Testis (tissue), 2 donors: ENCODE measurements at regions not wholly inside any gene's neighbourhood (a gene's known extent, or its start where the extent isn't known, plus 50 kb on each side); places are given as distances from the start of the nearest gene placed in this dataset.

Source experiments
- DNase-seq: peaks from one replicate; pipeline ENCODE4 v3.0.0-alpha.2; 2019
- H3K27ac ChIP-seq, 2 donors: fragments of 200-600 bp; sonication (generic); one replicate each; pipeline ENCODE4 v1.5.1; 2019
- H3K27me3 ChIP-seq: fragments of 200-600 bp; sonication (generic); one replicate; pipeline ENCODE4 v1.5.1; 2019
- H3K36me3 ChIP-seq: fragments of 200-600 bp; sonication (generic); one replicate; pipeline ENCODE4 v1.5.1; 2017; ENCODE audit warnings: low read depth; ENCODE audit errors: missing control alignments
- H3K4me1 ChIP-seq: fragments of 200-600 bp; sonication (generic); one replicate; pipeline ENCODE4 v1.5.1; 2019
- H3K4me3 ChIP-seq, 2 donors: fragments of 200-600 bp; sonication (generic); one replicate each; pipeline ENCODE4 v1.5.1; 2017 to 2019
- H3K9me3 ChIP-seq: fragments of 200-600 bp; sonication (generic); one replicate; pipeline ENCODE4 v1.5.1; 2017
- CTCF ChIP-seq, 3 experiments: fragments of 450-650 bp in 2 of 3; fragments of 200-600 bp in 1 of 3; sonication (generic) in 1 of 3; IDR thresholded peaks; one replicate each; pipeline ENCODE4 v1.5.1; 2016 to 2019; ENCODE audit warnings: antibody characterized with exemption in 3 of 3, mild to moderate bottlenecking in 2 of 3, moderate library complexity in 1 of 3
- POLR2A ChIP-seq: fragments of 450-650 bp; IDR thresholded peaks from one replicate; pipeline ENCODE4 v1.6.1; 2017; ENCODE audit warnings: antibody characterized with exemption, mild to moderate bottlenecking, moderate library complexity
- WGBS, 2 donors: methylation state at CpG; one replicate each; pipeline ENCODE4 v1.1.5; 2018; 5-methylcytosine and 5-hydroxymethylcytosine counted together
- intact Hi-C: fragments of 100-400 bp; cut with DNase I; formaldehyde crosslinking; loops from one replicate; pipeline ENCODE4 v1.15.1; 2023; ENCODE audit warnings: low total_unique reads

- TF ChIP-seq CTCF (IDR thresholded peaks at IDR 0.05), result no peak
- intact Hi-C loops, result no loop called here
- H3K27ac ChIP-seq, result no peak overlapping the region
These were observed 86.3 kb downstream of the ASCL1 start for GRCh38 chr12:103043531-103044486.

GRCh38 chr12:103046154-103046553 lies 88.7 kb downstream of the ASCL1 start:
- Histone ChIP-seq H3K27ac (no peak overlapping the region), H3K9me3 (no peaks in the 10 kb centered on the region), H3K4me3 (no peak overlapping the region), H3K4me1 (no peaks in the 10 kb centered on the region), H3K27me3 (no peaks in the 10 kb centered on the region), H3K36me3 (no peaks in the 10 kb centered on the region)
- WGBS, 2 donors, result 64 to 77% methylated on average over 3 of the region's 3 CpGs
- TF ChIP-seq CTCF (IDR thresholded peaks at IDR 0.05) (no peak), POLR2A (no peak)
- no peak for DNase-seq
- intact Hi-C loops, result no loop called here

More at GRCh38 chr12:103043531-103044486, 86.3 kb downstream of the ASCL1 start:
- Histone ChIP-seq H3K27me3 (no peaks in the 10 kb centered on the region), H3K36me3 (no peaks in the 10 kb centered on the region), H3K4me1 (no peaks in the 10 kb centered on the region), H3K4me3 (no peak overlapping the region), H3K9me3 (no peaks in the 10 kb centered on the region)
- DNase-seq, result no peak
- 18 to 22% methylated on average over 18 of the region's 18 CpGs for WGBS, 2 donors

- Histone ChIP-seq H3K27me3 (no peaks in the 10 kb centered on the region), H3K4me1 (no peaks in the 10 kb centered on the region), H3K27ac (no peak overlapping the region), H3K36me3 (no peaks in the 10 kb centered on the region), H3K4me3 (no peak overlapping the region), H3K9me3 (no peaks in the 10 kb centered on the region)
- 83 to 90% methylated on average over 4 of the region's 4 CpGs for WGBS, 2 donors
- intact Hi-C loops, result no loop called here
- no peak for DNase-seq
- TF ChIP-seq POLR2A (no peak), CTCF (IDR thresholded peaks at IDR 0.05) (no peak)
These were observed 92.8 kb downstream of the ASCL1 start for GRCh38 chr12:103050273-103050672.

- no peak overlapping the region for H3K4me3 ChIP-seq
- no peaks in the 10 kb centered on the region for H3K36me3 ChIP-seq
- no peak for TF ChIP-seq POLR2A
- no peak for TF ChIP-seq CTCF (IDR thresholded peaks at IDR 0.05)
- no peak overlapping the region for H3K27ac ChIP-seq
- no peaks in the 10 kb centered on the region for H3K4me1 ChIP-seq
- DNase-seq, result no peak
- no peaks in the 10 kb centered on the region for H3K9me3 ChIP-seq
- intact Hi-C loops, result no loop called here
- H3K27me3 ChIP-seq, result no peaks in the 10 kb centered on the region
These were observed 95.6 kb downstream of the ASCL1 start for GRCh38 chr12:103053089-103053488.

- H3K27ac ChIP-seq, result no peak overlapping the region
- intact Hi-C loops, result no loop called here
- H3K4me3 ChIP-seq, result no peak overlapping the region
- WGBS, 2 donors, result 68 to 75% methylated on average over 3 of the region's 3 CpGs
- no peaks in the 10 kb centered on the region for H3K4me1 ChIP-seq
- TF ChIP-seq POLR2A (no peak), CTCF (IDR thresholded peaks at IDR 0.05) (no peak)
- H3K9me3 ChIP-seq, result no peaks in the 10 kb centered on the region
- no peaks in the 10 kb centered on the region for H3K27me3 ChIP-seq
- no peaks in the 10 kb centered on the region for H3K36me3 ChIP-seq
- DNase-seq, result no peak
These were observed 116.2 kb downstream of the ASCL1 start for GRCh38 chr12:103073630-103074029.
